ENCODE measurements at regions not wholly inside any gene's neighbourhood (a gene's known extent, or its start where the extent isn't known, plus 50 kb on each side); places are given as distances from the start of the nearest gene placed in this dataset.

DNA sequence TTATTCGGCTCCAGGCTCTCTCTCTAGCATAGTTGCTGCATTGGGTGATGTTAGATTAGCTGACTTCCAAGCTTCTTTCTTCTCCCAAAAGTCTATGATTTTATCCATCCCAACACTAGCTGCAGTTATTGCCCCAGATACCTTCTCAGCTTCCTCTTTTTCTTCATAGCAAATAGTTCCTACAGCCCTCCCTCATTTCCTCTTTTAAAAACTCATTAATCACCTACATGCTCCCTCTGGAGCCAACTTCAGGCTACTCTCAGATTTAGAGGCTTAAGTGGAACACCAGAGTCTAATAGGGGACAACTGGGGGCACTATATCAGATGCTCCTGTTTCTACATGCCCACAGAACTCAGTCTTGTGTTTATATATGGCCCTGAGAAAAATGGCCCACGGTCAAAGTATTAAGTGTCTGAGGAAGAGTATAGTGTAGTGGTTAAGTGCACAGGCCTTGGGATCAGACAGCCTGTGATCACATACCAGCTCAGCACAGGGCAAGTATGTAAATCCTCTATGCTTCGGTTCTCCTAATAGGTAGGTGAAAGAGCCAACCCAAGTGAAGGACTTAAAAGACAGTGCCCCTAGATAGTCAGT lies 241.9 kb upstream of the SLC14A2 start:
- Mint-ChIP-seq H3K27me3 (ENCODE audit: unreplicated experiment) (peaks cover 3% of the 10 kb centered on the region), H3K36me3 (ENCODE audit: unreplicated experiment) (no peaks in the 10 kb centered on the region), H3K9me3 (ENCODE audit: unreplicated experiment) (peaks cover 4% of the 10 kb centered on the region), H3K4me3 (ENCODE audit: unreplicated experiment) (no peak overlapping the region), H3K4me1 (ENCODE audit: unreplicated experiment) (peaks cover 9% of the 10 kb centered on the region), H3K27ac (ENCODE audit: unreplicated experiment) (no peak overlapping the region)
- DNase-seq (ENCODE audit: extremely low spot score, unreplicated experiment): no peak
- TF ChIP-seq, protein P1, sequence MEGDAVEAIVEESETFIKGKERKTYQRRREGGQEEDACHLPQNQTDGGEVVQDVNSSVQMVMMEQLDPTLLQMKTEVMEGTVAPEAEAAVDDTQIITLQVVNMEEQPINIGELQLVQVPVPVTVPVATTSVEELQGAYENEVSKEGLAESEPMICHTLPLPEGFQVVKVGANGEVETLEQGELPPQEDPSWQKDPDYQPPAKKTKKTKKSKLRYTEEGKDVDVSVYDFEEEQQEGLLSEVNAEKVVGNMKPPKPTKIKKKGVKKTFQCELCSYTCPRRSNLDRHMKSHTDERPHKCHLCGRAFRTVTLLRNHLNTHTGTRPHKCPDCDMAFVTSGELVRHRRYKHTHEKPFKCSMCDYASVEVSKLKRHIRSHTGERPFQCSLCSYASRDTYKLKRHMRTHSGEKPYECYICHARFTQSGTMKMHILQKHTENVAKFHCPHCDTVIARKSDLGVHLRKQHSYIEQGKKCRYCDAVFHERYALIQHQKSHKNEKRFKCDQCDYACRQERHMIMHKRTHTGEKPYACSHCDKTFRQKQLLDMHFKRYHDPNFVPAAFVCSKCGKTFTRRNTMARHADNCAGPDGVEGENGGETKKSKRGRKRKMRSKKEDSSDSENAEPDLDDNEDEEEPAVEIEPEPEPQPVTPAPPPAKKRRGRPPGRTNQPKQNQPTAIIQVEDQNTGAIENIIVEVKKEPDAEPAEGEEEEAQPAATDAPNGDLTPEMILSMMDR (IDR thresholded peaks at IDR 0.05): no peak

DNA sequence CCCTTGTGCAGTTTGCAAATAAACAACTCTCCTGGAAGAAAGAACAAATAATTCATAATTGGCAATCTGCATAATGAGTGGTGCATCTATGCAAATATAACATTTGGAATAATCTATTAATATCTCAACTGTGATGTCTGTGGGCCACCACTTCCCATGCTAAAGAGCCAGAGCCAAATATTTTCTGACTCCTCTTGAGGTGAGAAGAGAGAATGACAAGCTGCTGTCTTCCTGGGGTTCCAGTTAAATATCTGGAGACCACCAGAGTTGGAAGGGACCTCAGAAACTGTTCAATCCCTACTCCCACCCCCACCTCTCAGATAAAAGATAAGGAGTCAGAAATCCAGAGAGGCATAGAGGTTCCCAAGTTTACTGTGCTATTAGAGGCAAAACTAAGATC lies 241.0 kb upstream of the SLC14A2 start:
- DNase-seq (ENCODE audit: extremely low spot score, unreplicated experiment): no peak
- H3K27me3 Mint-ChIP-seq (ENCODE audit: unreplicated experiment): peaks cover 2% of the 10 kb centered on the region
- H3K4me1 Mint-ChIP-seq (ENCODE audit: unreplicated experiment): peaks cover 9% of the 10 kb centered on the region
- H3K9me3 Mint-ChIP-seq (ENCODE audit: unreplicated experiment): peaks cover 4% of the 10 kb centered on the region
- TF ChIP-seq, protein P1 (IDR thresholded peaks at IDR 0.05): no peak
- no peak overlapping the region for H3K27ac Mint-ChIP-seq (ENCODE audit: unreplicated experiment)
- no peak overlapping the region for H3K4me3 Mint-ChIP-seq (ENCODE audit: unreplicated experiment)
- no peaks in the 10 kb centered on the region for H3K36me3 Mint-ChIP-seq (ENCODE audit: unreplicated experiment)

DNA sequence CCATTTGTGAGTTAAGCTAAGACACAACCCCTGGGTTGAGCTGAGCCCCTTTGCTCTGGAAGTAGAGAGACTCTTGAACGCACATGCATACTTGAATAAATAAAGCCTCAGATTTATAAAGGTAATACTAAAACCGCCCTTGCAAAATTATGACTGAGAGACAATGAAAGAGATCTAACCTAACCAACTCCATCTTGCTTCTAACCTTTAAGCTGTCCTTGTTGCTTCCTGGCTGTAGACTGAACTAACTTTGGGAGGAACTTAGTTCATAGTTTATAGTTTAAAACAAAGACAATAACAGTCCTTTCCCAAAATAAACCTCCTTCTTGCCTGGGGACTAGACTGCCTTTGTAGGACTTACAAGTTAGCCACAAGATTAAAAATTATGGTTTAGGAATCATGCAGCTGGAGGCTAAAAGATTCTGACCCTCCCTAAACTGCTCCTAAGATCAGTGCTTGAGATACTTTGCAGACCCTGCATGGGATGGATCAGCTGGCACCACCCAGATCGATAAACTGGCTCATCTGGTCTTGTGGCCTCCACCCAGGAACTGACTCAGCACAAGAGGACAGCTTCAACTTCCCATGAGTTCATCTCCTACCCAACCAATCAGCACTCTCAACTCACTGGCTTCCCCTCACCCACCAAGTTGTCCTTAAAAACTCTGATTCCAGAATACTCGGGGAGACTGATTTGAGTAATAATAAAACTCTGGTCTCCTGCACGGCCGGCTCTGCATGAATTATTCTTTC lies 240.2 kb upstream of the SLC14A2 start:
- H3K27ac Mint-ChIP-seq (ENCODE audit: unreplicated experiment): no peak overlapping the region
- TF ChIP-seq, protein P1 (IDR thresholded peaks at IDR 0.05): no peak
- H3K36me3 Mint-ChIP-seq (ENCODE audit: unreplicated experiment): no peaks in the 10 kb centered on the region
- DNase-seq (ENCODE audit: extremely low spot score, unreplicated experiment): no peak
- no peak overlapping the region for H3K4me3 Mint-ChIP-seq (ENCODE audit: unreplicated experiment)
- peaks cover 4% of the 10 kb centered on the region for H3K9me3 Mint-ChIP-seq (ENCODE audit: unreplicated experiment)
- peaks cover 2% of the 10 kb centered on the region for H3K27me3 Mint-ChIP-seq (ENCODE audit: unreplicated experiment)
- peaks cover 7% of the 10 kb centered on the region for H3K4me1 Mint-ChIP-seq (ENCODE audit: unreplicated experiment)

DNA sequence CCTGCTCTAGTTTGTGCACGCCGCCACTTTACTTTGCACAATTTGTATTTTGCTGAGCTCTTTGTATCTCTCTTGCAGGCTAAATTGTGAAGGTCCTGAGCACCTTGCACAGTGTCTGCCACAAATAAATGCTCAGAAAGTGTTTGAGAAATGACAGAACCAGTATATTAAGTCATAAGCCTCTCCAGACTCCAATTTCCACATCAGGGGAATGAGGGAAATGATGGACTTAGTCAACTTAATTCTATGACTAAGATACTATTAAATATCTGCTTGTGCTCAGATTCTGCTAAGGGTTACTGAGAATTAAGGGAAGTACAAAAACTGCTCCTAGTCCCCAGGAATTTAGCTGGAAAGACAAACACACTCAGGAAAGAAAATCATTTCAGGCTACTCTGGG lies 239.1 kb upstream of the SLC14A2 start:
- no peak for DNase-seq (ENCODE audit: extremely low spot score, unreplicated experiment)
- Mint-ChIP-seq H3K27me3 (ENCODE audit: unreplicated experiment) (peaks cover 2% of the 10 kb centered on the region), H3K9me3 (ENCODE audit: unreplicated experiment) (peaks cover 4% of the 10 kb centered on the region), H3K4me1 (ENCODE audit: unreplicated experiment) (no peaks in the 10 kb centered on the region), H3K27ac (ENCODE audit: unreplicated experiment) (no peak overlapping the region), H3K36me3 (ENCODE audit: unreplicated experiment) (no peaks in the 10 kb centered on the region), H3K4me3 (ENCODE audit: unreplicated experiment) (no peak overlapping the region)
- TF ChIP-seq, protein P1 (IDR thresholded peaks at IDR 0.05): no peak

DNA sequence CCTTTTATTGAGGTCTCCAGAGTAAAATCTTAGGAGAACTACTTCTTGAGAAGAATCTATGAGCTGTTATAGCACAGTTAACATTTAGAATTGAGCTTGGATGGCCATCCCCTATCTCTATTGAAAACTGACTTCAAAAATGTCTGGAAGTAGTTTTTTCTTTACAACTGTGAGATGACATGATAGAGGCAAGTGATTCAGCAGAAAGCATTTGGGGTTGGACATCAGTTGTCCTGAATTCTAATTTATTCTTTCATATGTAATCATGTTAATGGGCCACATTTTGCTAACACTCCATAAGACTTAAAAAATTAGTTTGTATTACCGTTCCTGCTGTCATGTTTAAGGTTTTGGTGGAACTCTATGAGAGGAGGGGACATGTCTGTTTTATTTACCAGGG lies 237.0 kb upstream of the SLC14A2 start:
- Mint-ChIP-seq H3K27me3 (ENCODE audit: unreplicated experiment) (peaks cover 2% of the 10 kb centered on the region), H3K4me1 (ENCODE audit: unreplicated experiment) (no peaks in the 10 kb centered on the region), H3K4me3 (ENCODE audit: unreplicated experiment) (no peak overlapping the region)

More for the DNA sequence above, 237.0 kb upstream of the SLC14A2 start:
- TF ChIP-seq, protein P1 (IDR thresholded peaks at IDR 0.05): no peak
- peaks cover 4% of the 10 kb centered on the region for H3K9me3 Mint-ChIP-seq (ENCODE audit: unreplicated experiment)
- H3K27ac Mint-ChIP-seq (ENCODE audit: unreplicated experiment): no peak overlapping the region
- no peak for DNase-seq (ENCODE audit: extremely low spot score, unreplicated experiment)
- no peaks in the 10 kb centered on the region for H3K36me3 Mint-ChIP-seq (ENCODE audit: unreplicated experiment)

All from osteocyte (in vitro differentiated cells).